ENCODE measurements at regions not wholly inside any gene's neighbourhood (a gene's known extent, or its start where the extent isn't known, plus 50 kb on each side); places are given as distances from the start of the nearest gene placed in this dataset.

GRCh38 chr4:111905511-111905910 lies 239.7 kb upstream of the FAM241A start:
- H3K79me2 ChIP-seq (ENCODE audit: insufficient read depth, low read depth) = no peaks in the 10 kb centered on the region
- no peak overlapping the region for H3K4me3 ChIP-seq (IDR thresholded peaks at IDR 0.05; ENCODE audit: insufficient read depth, low read depth, low read length)
- H3K4me2 ChIP-seq = peak overlapping the region; percentile 37
- H3K27me3 ChIP-seq (ENCODE audit: insufficient read depth, low read depth) = no peaks in the 10 kb centered on the region
- H4K20me1 ChIP-seq (ENCODE audit: insufficient read depth) = no peaks in the 10 kb centered on the region
- no peaks in the 10 kb centered on the region for H3K36me3 ChIP-seq (ENCODE audit: insufficient read depth)
- TF ChIP-seq, protein P1, sequence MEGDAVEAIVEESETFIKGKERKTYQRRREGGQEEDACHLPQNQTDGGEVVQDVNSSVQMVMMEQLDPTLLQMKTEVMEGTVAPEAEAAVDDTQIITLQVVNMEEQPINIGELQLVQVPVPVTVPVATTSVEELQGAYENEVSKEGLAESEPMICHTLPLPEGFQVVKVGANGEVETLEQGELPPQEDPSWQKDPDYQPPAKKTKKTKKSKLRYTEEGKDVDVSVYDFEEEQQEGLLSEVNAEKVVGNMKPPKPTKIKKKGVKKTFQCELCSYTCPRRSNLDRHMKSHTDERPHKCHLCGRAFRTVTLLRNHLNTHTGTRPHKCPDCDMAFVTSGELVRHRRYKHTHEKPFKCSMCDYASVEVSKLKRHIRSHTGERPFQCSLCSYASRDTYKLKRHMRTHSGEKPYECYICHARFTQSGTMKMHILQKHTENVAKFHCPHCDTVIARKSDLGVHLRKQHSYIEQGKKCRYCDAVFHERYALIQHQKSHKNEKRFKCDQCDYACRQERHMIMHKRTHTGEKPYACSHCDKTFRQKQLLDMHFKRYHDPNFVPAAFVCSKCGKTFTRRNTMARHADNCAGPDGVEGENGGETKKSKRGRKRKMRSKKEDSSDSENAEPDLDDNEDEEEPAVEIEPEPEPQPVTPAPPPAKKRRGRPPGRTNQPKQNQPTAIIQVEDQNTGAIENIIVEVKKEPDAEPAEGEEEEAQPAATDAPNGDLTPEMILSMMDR (conservative IDR thresholded peaks at IDR 0.05; ENCODE audit: low read depth, low read length) = no peak
- H3K9ac ChIP-seq = no peak overlapping the region
- H3K27ac ChIP-seq = peak overlapping the region; percentile 66; the same call in 1 of the 2 replicates
- H2AFZ ChIP-seq (ENCODE audit: low read depth) = no peak overlapping the region
- peaks cover 34% of the 10 kb centered on the region for H3K4me1 ChIP-seq (ENCODE audit: low read depth, poor library complexity, severe bottlenecking)

DNA sequence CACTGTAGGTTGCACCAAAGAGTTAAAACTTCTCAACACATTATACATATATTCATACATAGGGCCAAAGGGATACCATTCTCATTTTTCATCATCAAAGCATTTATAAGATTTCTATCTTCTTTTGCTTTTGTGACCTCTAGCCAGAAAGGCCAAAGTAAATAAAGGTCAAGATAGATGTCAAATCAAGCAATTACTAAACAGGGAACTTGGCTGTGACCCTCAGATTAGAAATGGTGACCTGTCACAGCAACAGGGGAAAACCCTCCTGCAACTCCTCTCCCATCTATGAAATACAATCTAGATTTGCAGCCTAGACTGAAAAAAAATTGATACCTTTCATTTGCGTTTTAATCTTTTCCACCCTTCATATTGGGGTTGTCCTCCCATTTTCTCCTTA lies 225.6 kb upstream of the FAM241A start:
- no peaks in the 10 kb centered on the region for H3K27me3 ChIP-seq (ENCODE audit: insufficient read depth, low read depth)
- no peak overlapping the region for H3K4me3 ChIP-seq (IDR thresholded peaks at IDR 0.05; ENCODE audit: insufficient read depth, low read depth, low read length)
- no peak overlapping the region for H3K27ac ChIP-seq
- H4K20me1 ChIP-seq (ENCODE audit: insufficient read depth) = no peaks in the 10 kb centered on the region
- TF ChIP-seq, protein P1 (conservative IDR thresholded peaks at IDR 0.05; ENCODE audit: low read depth, low read length) = no peak
- no peak overlapping the region for H3K4me2 ChIP-seq
- H3K36me3 ChIP-seq (ENCODE audit: insufficient read depth) = no peaks in the 10 kb centered on the region
- H3K79me2 ChIP-seq (ENCODE audit: insufficient read depth, low read depth) = no peaks in the 10 kb centered on the region
- no peak overlapping the region for H3K9ac ChIP-seq
- no peak overlapping the region for H2AFZ ChIP-seq (ENCODE audit: low read depth)
- no peaks in the 10 kb centered on the region for H3K4me1 ChIP-seq (ENCODE audit: low read depth, poor library complexity, severe bottlenecking)

DNA sequence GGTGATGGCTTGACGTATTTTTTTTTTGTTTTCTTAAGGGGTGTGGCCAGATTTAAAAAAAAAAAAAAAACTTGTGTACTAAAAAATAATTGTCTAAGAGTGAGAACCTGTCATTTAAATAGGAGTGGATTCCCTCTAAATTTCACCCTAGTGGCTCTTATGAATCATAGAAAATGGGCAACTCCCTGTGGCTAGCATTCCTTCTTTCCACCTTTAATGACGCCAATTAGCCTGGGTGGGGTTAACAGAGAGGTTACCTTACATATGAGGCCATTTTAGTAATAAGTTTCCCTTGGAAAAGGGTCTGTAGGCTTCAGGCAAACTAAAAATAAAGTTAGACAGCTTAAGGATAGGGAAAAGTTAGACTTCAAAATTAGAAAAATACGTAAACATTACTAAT lies 223.5 kb upstream of the FAM241A start:
- H2AFZ ChIP-seq (ENCODE audit: low read depth) = no peak overlapping the region

DNA sequence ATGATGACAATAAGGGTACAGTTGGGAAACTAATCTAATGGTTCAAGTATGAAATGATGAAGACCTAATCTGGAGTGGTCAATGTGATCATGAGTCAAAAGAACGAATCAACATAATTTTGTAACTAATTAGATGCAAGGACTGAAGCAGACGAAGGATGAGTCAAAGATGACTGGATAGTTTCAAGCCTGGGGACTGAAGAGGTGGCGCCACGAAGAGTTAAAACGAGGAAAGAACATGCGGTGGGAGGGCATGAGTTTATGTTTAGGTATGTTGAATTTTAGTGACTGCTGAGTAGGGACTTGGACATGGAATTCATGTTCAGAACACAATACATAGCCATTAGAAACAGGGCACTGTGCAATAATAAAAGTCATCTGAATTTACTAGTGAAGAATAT lies 221.5 kb upstream of the FAM241A start:
- Histone ChIP-seq H3K79me2 (ENCODE audit: insufficient read depth, low read depth) (no peaks in the 10 kb centered on the region), H3K4me2 (no peak overlapping the region), H3K36me3 (ENCODE audit: insufficient read depth) (no peaks in the 10 kb centered on the region), H2AFZ (ENCODE audit: low read depth) (no peak overlapping the region), H3K9ac (no peak overlapping the region), H3K4me3 (IDR thresholded peaks at IDR 0.05; ENCODE audit: insufficient read depth, low read depth, low read length) (no peak overlapping the region), H3K27ac (no peak overlapping the region), H3K27me3 (ENCODE audit: insufficient read depth, low read depth) (no peaks in the 10 kb centered on the region), H4K20me1 (ENCODE audit: insufficient read depth) (no peaks in the 10 kb centered on the region), H3K4me1 (ENCODE audit: low read depth, poor library complexity, severe bottlenecking) (no peaks in the 10 kb centered on the region)
- TF ChIP-seq, protein P1 (conservative IDR thresholded peaks at IDR 0.05; ENCODE audit: low read depth, low read length) = no peak

More for the DNA sequence above, 223.5 kb upstream of the FAM241A start:
- Histone ChIP-seq H3K4me2 (no peak overlapping the region), H4K20me1 (ENCODE audit: insufficient read depth) (no peaks in the 10 kb centered on the region), H3K27ac (no peak overlapping the region), H3K4me1 (ENCODE audit: low read depth, poor library complexity, severe bottlenecking) (no peaks in the 10 kb centered on the region), H3K79me2 (ENCODE audit: insufficient read depth, low read depth) (no peaks in the 10 kb centered on the region), H3K4me3 (IDR thresholded peaks at IDR 0.05; ENCODE audit: insufficient read depth, low read depth, low read length) (no peak overlapping the region), H3K27me3 (ENCODE audit: insufficient read depth, low read depth) (no peaks in the 10 kb centered on the region), H3K9ac (no peak overlapping the region), H3K36me3 (ENCODE audit: insufficient read depth) (no peaks in the 10 kb centered on the region)
- TF ChIP-seq, protein P1 (conservative IDR thresholded peaks at IDR 0.05; ENCODE audit: low read depth, low read length) = no peak
